ENCODE measurements at regions not wholly inside any gene's neighbourhood (a gene's known extent, or its start where the extent isn't known, plus 50 kb on each side); places are given as distances from the start of the nearest gene placed in this dataset.
"Not testable (repeated sequence)": the region's sequence is repeated elsewhere in the genome, so short reads cannot be mapped to it uniquely, and the experiment has no call there.

DNA sequence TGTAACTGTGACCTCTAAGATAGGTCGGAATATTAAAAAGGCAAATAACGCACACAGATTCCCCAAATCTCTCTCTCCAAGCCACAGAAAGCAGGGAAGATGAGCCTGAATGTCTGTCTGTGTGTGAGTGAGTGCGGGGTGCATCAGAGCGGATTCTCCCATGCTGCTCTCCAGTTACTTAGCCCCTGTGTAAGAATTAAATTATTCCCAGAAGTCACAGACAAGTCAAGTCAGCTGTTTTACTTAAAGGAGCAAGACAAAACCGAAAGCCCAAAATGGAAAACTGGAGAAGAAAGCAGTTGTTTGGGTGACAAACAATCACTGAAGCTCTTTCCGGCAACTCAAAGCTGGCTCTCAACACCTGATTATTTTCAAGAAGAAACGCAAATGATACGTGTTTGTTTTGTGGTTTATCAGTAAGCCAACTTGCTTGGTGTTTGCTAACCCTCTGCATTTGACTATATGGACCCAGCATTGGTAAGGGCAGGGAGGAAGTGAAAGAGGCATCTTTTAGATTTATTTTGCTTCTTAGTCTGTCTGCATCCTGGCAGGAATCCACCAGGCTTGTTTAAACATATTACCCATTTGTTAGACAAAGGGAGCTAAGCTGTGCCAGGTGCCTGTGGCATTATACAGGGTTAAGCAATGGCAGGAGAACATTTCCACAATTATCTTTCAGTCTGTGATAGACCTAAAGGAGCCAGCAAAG is 121.5 kb upstream of the CREB1 start:
- DNase-seq (ENCODE audit: low read depth, low spot score), result no peak

DNA sequence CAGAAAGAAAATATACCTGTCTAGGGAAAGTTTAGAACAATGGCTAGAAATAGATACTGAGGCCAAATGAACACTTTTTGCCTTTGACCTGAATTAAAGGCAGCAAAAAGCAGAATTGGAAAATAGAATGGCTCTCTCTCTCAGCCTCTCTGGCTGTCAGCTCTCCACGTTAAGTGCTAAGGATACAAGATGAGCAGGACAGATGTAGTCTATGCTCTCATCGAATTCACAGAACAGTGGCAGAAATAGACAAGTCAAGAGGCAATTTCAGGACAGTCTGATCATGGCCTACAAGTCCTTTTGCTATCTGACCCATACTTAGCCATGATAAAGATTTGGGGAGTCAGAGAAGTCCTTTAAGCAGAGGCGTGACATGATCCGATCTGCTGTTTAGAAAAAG is 120.2 kb upstream of the CREB1 start:
- no peak for DNase-seq (ENCODE audit: low read depth, low spot score)

DNA sequence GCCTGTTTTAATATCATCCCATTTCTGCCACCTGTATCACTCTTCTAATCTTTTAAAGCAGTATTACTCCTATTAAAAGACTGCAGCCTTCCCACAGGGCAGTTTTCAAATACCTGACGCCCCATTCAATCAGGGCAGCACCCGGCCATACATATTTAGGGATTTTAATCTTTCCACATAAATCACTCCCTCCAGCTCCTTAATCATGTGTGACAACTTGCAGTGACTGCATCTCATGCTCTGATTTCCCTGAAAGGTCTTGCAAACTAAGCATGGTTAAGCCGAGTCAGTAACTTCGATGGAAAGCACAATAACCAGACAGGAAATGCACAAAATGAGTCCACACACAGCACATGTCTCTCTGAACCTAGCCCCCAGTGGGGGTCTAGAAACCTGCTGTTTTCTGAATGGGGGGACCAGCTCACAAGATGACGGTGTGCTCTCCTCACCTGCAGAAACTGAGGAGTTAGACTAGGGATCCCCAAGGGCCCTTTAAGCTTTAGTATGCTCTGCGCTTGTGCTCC is 116.9 kb upstream of the CREB1 start:
- no peak for DNase-seq (ENCODE audit: low read depth, low spot score)

DNA sequence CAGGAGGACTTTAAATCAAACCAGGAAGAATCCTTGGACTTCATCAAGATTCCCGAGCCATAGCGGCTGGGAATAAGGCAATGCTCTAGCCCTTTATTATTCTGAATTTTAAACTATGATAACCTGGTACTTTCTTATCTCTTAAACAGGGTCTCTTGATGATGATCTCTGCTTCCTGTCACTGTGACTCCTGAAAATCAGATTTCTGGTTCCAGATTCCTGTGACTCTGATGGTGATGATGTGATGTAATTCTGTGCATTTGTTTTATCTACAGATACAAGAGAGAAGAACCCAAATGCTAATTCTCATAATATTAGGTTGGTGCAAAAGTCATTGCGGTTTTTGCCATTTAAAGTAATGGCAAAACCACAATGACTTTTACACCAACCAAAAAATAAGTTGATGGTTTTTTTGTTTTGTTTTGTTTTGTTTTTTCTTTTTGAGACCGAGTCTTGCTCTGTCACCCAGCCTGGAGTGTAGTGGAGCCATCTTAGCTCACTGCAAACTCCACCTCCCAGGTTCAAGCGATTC is 116.3 kb upstream of the CREB1 start:
- no peak for DNase-seq (ENCODE audit: low read depth, low spot score)

DNA sequence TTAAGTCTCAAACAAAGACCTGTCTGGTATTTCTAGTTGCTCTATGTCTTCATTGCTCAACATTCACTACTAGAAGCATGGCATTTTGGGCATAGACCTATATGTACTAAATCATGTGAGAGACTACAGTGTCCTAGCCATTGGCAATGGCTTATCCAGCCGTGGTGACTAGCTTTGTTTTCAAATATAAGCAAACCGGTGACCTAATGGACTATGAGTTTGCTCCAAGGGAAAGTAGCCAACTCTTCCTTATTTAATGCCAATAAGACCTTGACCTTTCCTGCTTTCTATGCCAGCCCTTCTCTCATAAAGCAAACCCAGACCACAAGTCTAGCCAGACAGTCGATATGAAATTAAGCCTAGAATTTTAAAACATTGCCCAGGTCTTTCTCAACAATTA is 113.7 kb upstream of the CREB1 start:
- no peak for DNase-seq (ENCODE audit: low read depth, low spot score)

DNA sequence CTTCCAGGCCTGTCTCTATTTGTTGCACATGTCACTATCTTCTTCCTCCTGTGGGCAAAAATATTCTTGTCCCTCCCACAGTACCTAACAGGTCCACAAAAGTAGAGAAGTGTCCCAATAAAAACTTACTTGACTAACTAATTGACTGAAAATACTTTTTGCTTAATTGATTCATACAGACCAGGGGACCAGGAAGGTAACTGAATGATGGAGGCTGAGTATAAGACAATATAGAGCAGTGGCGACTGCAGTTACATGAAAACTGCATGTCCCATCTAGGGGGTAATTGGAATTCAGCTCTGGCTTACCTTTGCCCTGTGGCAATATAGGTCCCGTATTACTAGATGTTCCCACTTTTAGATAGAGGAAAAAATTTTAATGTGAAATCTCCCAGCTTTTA is 112.9 kb upstream of the CREB1 start:
- no peak for DNase-seq (ENCODE audit: low read depth, low spot score)

DNA sequence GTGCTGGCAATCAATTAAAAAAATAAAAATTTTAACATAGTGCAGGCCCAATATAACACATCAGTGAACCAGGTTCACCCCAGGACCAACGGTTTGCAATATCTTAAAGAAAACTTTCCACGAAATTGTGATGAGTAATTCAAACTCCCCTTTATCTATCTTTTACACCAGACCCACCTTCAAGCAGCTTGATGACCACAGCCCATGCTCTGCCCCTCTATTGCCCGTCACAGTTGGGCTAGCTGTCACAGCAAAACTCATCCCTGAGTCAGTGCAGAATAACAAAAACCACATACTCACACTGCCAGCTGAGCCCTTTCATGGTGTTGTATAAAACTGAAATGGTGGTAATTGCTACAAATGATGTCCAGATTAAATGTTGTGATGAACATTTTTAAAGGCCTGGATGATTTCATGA is 112.5 kb upstream of the CREB1 start:
- no peak for DNase-seq (ENCODE audit: low read depth, low spot score)

DNA sequence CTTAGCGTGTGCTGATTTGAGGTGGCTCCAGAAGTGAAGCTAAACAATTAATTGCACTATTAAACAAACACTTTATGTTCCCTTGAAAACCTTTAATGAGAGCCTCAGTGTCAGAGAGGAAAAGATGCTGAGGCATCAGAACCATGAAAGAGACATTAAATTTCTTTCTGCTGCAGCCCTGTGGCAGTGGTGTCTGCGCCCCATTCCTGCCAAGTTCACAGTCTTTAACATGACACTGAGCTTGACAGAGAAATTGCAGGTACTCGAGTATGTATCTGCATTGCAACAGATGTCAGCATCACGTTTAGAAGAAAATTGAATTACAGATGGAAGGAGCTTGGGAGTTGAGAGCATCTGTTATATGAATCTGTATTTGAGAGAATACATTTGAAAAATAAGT is 111.3 kb upstream of the CREB1 start:
- no peak for DNase-seq (ENCODE audit: low read depth, low spot score)

DNA sequence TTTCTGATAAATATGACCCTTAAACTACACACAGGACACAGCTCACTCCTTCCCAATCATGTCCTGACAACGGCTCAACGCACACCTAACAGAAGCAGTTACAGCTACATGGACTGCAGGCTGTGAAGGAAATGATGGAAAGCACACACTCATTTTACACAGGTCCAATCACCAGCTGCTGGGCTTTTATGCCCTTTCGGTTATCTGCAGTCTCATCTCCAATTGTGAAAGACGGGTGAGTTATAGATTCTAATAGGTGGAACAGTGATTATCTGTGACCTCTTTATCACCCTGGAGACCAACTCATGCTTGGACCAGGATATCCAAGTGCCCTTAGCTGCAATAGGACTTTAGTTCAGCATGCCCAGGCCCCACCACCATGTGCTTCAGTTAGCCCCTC is 110.4 kb upstream of the CREB1 start:
- no peak for DNase-seq (ENCODE audit: low read depth, low spot score)

DNA sequence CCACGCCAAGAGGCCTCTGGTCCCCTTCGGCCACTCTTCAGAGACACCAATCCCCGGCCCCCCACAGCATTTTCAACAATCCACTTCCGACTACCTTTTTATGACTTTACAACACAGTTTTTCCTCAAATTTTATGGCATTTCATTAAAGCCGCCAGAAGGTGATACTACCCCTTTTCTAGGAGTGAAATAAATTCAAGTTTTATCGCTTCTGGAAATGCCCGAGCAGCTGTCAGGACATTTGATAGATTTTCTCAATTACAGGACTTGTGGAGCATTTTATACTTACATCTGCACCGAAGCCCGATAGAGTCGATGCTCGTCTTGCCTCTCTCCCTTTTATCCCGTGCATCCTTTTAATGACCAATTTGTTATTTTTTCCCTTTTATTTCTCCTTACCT is 108.1 kb upstream of the CREB1 start:
- no peak for DNase-seq (ENCODE audit: low read depth, low spot score)

DNA sequence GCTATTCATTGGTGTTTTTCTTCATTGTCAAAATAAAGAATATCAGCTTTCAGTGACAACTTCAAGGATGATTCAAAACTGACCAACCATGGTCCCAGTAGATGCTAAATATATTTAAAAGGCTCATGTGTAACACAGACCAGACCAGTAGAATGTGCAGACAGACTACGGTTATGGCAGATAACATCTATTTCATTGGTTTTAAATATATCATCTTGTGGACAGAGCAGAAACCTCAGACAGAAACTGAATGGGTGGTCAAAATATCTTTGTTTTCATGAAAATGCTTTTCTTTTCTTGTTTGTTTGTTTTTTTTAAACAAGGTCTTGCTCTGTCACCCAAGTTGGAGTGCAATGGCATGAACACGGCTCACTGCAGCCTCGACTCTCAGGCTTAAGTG is 107.4 kb upstream of the CREB1 start:
- no peak for DNase-seq (ENCODE audit: low read depth, low spot score)

DNA sequence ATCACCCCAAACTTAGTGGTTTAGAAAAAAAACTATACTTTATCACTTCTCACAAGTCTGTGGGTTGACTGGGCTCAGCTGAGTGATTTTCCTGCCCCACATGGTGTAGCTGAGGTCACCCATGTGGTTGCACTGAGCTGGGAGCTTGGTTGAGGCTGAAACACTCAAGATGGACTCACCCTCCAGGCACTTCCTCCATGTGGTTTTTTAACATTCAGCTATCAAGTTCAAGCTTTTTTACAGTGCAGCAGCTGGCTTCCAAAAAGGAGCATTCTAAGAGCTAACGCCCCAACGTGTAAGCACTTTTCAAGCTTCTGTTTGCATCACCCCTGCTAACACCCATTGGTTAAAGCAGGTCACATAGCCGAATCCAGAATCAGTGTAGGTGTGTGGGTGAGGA is 105.9 kb upstream of the CREB1 start:
- no peak for DNase-seq (ENCODE audit: low read depth, low spot score)

DNA sequence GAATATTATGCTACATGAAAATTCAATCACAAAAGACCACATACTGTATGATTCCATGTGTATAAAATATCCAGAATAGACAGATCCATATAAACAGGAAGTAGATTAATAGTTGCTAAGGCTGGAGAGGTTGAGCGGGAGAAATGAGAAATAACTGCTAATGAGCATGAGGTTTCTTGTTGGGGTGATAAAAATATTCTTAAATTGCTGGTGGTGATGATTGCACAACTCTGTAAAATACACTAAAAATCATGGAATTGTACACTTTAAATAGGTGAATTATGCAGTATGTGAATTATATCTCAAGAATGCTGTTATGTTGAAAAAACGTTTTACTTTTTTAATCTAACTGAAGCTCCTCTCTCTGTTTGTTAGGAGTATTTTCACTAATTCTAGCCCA is 101.8 kb upstream of the CREB1 start:
- no peak for DNase-seq (ENCODE audit: low read depth, low spot score)

DNA sequence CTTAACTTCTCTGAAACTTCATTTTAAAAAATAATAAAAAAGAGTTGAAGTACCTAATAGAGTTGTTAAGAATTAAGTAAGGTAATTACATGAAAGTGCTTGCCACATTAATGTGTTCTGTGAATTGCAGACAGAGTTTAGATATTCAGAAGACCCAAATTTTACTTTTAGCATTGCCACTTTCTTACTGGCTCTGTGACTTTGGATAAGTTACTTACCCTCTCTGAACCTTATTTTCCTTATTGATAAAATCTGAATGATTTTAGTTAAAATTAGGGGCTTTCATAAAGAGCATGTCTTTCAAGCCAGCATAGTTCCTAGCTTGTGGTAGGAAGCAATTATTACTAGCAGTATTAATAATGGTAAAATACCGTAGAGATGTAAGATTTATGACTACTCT is 101.2 kb upstream of the CREB1 start:
- DNase-seq (ENCODE audit: low read depth, low spot score), result no peak

DNA sequence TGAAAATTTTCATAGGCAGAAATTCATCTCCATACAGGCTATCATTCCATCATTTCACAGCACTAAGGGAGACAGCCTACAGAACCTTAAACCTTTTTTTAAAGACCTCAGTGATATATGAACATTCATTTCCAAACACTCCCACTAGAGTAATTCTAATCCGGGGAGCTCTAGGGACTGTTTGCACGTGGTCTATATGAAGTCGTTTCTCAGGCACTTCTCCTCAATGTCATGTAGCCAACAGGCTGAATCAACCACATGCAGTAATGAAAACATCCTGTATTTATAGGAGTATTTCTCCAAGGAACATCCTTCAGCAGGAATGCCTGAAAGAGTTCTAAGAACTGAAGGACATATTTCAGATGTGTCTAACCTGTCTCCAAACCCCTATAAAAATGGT is 97.3 kb upstream of the CREB1 start:
- no peak for DNase-seq (ENCODE audit: low read depth, low spot score)

DNA sequence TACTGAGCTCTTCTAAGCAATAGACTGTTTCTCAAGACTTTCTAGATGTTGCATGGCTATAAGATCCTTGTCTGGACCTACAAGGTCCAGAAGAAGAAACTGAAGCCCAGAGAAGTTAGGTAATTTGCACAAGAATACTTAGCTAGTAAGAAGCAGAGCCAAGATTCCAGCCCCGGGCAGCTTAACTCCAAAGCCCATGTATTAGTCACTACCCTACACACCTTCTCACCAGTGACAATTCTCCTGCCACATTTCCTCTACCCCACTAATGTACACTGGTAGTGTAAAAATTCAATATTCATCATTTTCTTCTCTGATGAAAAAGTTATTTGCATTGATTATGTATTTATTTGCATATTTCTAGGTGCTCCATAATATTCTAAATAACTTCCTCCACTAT is 95.5 kb upstream of the CREB1 start:
- no peak for DNase-seq (ENCODE audit: low read depth, low spot score)

DNA sequence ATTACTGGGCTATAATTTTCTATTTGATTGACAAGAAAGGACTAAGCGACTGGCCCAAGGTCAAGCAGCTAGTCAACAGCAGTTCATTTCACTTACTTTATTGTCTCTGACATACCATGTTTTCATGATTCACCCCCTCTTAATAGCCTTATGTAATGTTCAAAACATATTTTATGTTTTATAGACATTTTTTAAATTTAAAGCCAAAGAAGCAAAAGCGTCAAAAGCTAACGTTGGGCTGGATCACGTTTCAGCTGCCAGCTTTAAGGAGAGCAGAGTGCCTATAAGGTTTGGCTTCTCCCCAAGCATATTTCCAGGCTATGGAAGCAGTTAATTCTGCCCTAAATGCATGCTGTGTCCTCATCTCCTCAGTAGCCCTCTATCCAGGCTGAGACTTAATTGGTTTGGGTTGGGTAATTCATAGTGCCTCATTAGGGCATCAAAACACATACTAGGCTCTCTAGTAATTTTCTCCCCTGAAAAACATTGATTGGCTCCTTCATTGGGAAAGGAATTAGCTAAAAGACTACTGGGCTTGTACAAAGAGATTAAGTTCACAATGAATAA is 94.8 kb upstream of the CREB1 start:
- no peak for DNase-seq (ENCODE audit: low read depth, low spot score)

DNA sequence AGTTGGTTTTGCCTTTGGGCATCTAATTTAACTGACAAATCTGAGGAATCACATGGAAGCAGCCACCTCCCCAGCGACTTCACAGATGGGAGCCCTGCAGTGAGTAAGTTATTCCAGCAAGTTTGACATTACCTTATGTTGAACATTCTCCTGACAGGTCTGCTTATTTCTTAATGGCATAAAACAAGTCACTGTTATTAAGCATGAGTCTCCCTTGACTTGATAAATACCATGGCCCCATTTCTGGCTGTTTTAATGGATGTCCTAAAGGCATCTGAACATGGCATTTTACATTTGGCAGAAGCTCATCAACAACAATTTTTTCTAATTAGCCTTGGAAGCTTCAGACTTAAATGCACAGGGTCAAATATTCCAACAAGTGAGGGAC is 92.6 kb upstream of the CREB1 start:
- DNase-seq (ENCODE audit: low read depth, low spot score), result no peak

DNA sequence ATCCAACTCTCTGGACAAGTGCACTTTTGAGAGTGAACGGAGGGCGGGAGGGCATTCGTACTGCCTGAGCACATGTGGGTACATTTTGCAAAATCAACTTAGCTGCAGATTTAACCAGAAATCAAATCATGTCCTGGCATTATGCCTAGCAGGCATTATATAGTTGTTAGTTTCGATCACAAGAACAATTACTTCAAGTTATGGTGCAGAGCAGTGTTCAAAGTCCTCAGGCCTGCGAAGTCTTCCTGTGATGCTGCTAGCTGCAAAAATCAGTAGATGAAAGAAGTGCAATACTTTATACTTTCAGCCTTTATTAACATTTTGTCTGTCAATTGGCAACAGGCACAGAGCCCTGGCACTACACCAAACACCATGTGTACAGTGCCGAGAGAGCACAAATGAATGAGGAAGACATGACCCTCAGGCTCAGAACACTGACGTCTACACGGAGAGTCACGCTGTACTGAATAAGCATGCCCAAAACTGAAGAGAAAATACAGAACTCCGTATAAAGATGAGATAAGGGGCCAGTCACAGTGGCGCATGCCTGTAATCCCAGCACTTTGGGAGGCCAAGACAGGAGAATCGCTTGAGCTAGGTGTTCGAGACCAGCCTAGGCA is 92.1 kb upstream of the CREB1 start:
- DNase-seq (ENCODE audit: low read depth, low spot score), result no peak

DNA sequence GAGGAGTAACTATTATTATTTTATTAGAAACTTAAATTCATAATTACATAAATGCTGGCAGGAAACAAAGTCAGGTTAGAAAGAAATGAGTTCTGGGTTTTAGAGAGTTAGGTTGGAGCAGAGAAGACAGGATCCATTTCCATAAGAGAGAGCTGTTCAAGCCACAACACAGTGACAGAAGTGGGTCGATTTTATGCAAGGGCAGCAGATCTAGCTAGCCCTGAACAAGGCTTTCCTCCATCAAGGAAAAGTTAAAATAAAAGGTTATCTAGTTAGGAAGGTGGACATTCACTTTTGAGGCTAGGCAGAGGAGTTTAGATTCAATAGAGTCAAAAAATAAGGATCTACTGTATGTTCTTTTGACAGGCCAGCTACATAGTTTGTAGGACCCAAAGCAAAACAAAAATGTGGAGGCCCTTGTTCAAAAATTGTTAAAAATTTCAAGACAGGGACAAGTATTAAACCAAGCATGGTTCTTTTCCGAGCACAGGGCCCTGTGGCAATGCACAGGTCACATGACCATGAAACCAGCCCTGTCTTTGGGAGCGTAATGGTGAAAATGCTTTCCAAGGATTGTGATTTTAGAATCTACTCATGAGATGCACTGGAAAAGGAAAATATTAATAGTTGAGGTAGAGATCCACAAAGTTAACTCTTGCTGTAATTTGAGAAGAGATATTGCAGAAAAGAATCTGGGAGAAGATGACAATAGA is 91.2 kb upstream of the CREB1 start:
- no peak for DNase-seq (ENCODE audit: low read depth, low spot score)

DNA sequence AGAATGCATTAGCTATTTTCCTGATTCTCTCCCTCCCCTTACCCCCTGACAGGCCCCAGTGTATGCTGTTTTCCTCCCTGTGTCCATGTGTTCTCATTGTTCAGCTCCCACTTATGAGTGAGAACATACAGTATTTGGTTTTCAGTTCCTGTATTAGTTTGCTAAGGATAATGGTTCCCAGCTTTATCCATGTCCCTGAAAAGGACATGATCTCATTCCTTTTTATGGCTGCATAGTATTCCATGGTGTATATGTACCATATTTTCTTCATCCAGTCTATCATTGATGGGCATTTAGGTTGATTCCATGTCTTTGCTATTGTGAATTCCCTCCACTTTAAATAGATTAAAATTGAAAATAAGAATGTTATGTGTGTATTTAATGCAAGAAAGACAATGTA is 89.9 kb upstream of the CREB1 start:
- not testable (repeated sequence) for DNase-seq (ENCODE audit: low read depth, low spot score)

DNA sequence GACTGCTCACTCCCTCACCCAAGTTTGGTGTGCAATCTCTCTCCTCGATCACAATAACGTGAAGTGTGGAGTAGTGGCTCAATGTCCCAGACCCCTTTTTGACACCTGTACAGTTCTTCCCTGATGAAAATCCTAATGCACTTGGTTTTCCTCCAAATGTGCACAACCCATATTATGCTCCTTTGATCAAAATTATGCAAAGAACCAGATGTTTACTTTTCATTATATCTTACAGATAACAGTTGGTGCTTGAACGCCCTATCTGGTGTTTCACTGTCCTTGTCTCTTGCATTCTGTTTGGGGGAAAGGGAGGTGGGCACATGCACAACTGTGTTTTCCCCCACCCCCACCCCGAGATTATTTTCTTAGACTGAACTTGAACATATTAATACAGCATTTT is 85.0 kb upstream of the CREB1 start:
- no peak for DNase-seq (ENCODE audit: low read depth, low spot score)
